Upper lobe of left lung (tissue), 4 donors: ENCODE measurements at regions not wholly inside any gene's neighbourhood (a gene's known extent, or its start where the extent isn't known, plus 50 kb on each side); places are given as distances from the start of the nearest gene placed in this dataset.

Experiments used
- CTCF ChIP-seq, 6 experiments: fragments of 450-650 bp in 4 of 6; fragments of 200-600 bp in 2 of 6; sonication (generic) in 2 of 6; IDR thresholded peaks; one replicate each; pipeline ENCODE4 v1.5.1; 2016 to 2019; ENCODE audit warnings: antibody characterized with exemption in 6 of 6
- POLR2A ChIP-seq, 4 donors: fragments of 450-650 bp; IDR thresholded peaks; one replicate each; pipeline ENCODE4 v1.5.1; 2016 to 2017; ENCODE audit warnings: antibody characterized with exemption in 4 of 4, mild to moderate bottlenecking in 2 of 4
- POLR2AphosphoS5 ChIP-seq, 2 donors: sonication (generic); formaldehyde crosslinking; IDR thresholded peaks; one replicate each; pipeline ENCODE4 v1.5.1; 2017; ENCODE audit warnings: antibody characterized with exemption in 2 of 2

DNA sequence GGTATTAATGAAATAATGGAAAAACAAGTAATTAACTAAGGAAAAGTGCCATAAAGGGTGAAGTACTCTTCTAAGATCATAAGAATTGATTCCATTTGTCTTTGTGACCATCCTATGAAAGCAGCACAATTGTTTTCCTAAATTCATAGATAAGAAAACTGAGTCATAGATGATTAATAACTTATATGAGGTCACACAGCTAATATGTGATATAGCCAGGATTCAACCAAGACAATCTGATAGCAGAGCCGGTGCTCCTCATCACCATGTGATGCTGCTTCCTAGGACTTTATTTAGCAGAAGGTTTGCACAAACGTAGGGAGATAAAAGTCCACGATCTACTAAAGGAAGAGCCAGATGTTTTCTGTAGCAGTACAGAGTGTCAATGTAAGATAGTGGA, 181.5 kb upstream of the SYT1 start:
- TF ChIP-seq CTCF (IDR thresholded peaks at IDR 0.05): no peak
- no peak for TF ChIP-seq POLR2AphosphoS5 (IDR thresholded peaks at IDR 0.05)
- no peak for TF ChIP-seq POLR2A (IDR thresholded peaks at IDR 0.05)
